ENCODE measurements at regions not wholly inside any gene's neighbourhood (a gene's known extent, or its start where the extent isn't known, plus 50 kb on each side); places are given as distances from the start of the nearest gene placed in this dataset.

- DNase-seq (ENCODE audit: insufficient read length, low spot score): no peak
- FAIRE-seq: no peak
Measured at GRCh38 chr10:20998036-20998435, 100.9 kb upstream of the NEBL start.

- no peak for DNase-seq (ENCODE audit: insufficient read length, low spot score)
- no peak for FAIRE-seq
Measured at GRCh38 chr10:20995123-20995987, 98.2 kb upstream of the NEBL start.

GRCh38 chr10:20993830-20994527, 96.9 kb upstream of the NEBL start:
- DNase-seq (ENCODE audit: insufficient read length, low spot score) (no peak), FAIRE-seq (no peak)

- no peak for DNase-seq (ENCODE audit: insufficient read length, low spot score)
- no peak for FAIRE-seq
Measured at GRCh38 chr10:20993389-20993788, 96.3 kb upstream of the NEBL start.

GRCh38 chr10:20991526-20991925, 94.4 kb upstream of the NEBL start:
- DNase-seq (ENCODE audit: insufficient read length, low spot score) (no peak), FAIRE-seq (no peak)

- FAIRE-seq (no peak), DNase-seq (ENCODE audit: insufficient read length, low spot score) (no peak)
Measured at GRCh38 chr10:20990604-20991003, 93.5 kb upstream of the NEBL start.

- FAIRE-seq: no peak
- DNase-seq (ENCODE audit: insufficient read length, low spot score): no peak
Measured at GRCh38 chr10:20988357-20988983, 91.4 kb upstream of the NEBL start.

GRCh38 chr10:20986049-20986448, 88.9 kb upstream of the NEBL start:
- no peak for DNase-seq (ENCODE audit: insufficient read length, low spot score)

GRCh38 chr10:20984662-20985061, 87.6 kb upstream of the NEBL start:
- no peak for FAIRE-seq

More at GRCh38 chr10:20986049-20986448, 88.9 kb upstream of the NEBL start:
- no peak for FAIRE-seq

GRCh38 chr10:20981419-20981953, 84.4 kb upstream of the NEBL start:
- FAIRE-seq: no peak
- DNase-seq (ENCODE audit: insufficient read length, low spot score): no peak

More at GRCh38 chr10:20984662-20985061, 87.6 kb upstream of the NEBL start:
- DNase-seq (ENCODE audit: insufficient read length, low spot score): no peak

GRCh38 chr10:20978617-20979016, 81.5 kb upstream of the NEBL start:
- FAIRE-seq: no peak

GRCh38 chr10:20977300-20977699, 80.2 kb upstream of the NEBL start:
- FAIRE-seq (no peak), DNase-seq (ENCODE audit: insufficient read length, low spot score) (no peak)

More at GRCh38 chr10:20978617-20979016, 81.5 kb upstream of the NEBL start:
- DNase-seq (ENCODE audit: insufficient read length, low spot score): no peak

GRCh38 chr10:20976891-20977290, 79.8 kb upstream of the NEBL start:
- FAIRE-seq (no peak), DNase-seq (ENCODE audit: insufficient read length, low spot score) (no peak)

GRCh38 chr10:20976390-20976789, 79.3 kb upstream of the NEBL start:
- FAIRE-seq: no peak

GRCh38 chr10:20975236-20975635, 78.1 kb upstream of the NEBL start:
- FAIRE-seq (peak; percentile 40), DNase-seq (ENCODE audit: insufficient read length, low spot score) (no peak)

More at GRCh38 chr10:20976390-20976789, 79.3 kb upstream of the NEBL start:
- DNase-seq (ENCODE audit: insufficient read length, low spot score): no peak

GRCh38 chr10:20972925-20973324, 75.8 kb upstream of the NEBL start:
- FAIRE-seq: no peak
- DNase-seq (ENCODE audit: insufficient read length, low spot score): no peak

- peak; percentile 70 for FAIRE-seq
- DNase-seq (ENCODE audit: insufficient read length, low spot score): no peak
Measured at GRCh38 chr10:20971901-20972300, 74.8 kb upstream of the NEBL start.

- peak; percentile 20 for DNase-seq (ENCODE audit: insufficient read length, low spot score)
- FAIRE-seq: peak; percentile 90
Measured at GRCh38 chr10:20970708-20971107, 73.6 kb upstream of the NEBL start.

GRCh38 chr10:20970044-20970443, 72.9 kb upstream of the NEBL start:
- no peak for DNase-seq (ENCODE audit: insufficient read length, low spot score)
- peak; percentile 44 for FAIRE-seq

- DNase-seq (ENCODE audit: insufficient read length, low spot score) (no peak), FAIRE-seq (no peak)
Measured at GRCh38 chr10:20966426-20966825, 69.3 kb upstream of the NEBL start.

All from GM19239 (cell line).